ENCODE measurements at regions not wholly inside any gene's neighbourhood (a gene's known extent, or its start where the extent isn't known, plus 50 kb on each side); places are given as distances from the start of the nearest gene placed in this dataset.

DNA sequence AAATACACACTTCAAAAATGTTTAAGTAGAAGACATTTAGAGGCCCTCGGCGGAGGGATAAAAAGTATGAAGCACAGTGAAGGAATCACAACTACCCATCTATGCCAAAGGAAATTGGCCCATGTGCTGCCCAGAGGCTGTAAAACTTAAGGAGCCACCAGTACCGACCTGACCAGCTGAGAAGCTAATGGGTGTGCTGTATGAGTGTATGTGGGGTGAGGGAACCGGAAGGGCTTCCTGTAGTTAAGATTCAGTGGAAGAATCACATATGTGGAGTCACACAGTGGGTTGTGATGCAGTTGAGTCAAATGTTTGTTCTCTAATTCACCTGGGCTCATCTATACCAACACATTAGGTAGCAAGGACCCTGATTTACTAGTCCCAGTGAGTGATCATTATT lies 516.0 kb upstream of the IL12A start:
- TF ChIP-seq EP300 (IDR thresholded peaks at IDR 0.05), result no peak
- TF ChIP-seq, protein P1, sequence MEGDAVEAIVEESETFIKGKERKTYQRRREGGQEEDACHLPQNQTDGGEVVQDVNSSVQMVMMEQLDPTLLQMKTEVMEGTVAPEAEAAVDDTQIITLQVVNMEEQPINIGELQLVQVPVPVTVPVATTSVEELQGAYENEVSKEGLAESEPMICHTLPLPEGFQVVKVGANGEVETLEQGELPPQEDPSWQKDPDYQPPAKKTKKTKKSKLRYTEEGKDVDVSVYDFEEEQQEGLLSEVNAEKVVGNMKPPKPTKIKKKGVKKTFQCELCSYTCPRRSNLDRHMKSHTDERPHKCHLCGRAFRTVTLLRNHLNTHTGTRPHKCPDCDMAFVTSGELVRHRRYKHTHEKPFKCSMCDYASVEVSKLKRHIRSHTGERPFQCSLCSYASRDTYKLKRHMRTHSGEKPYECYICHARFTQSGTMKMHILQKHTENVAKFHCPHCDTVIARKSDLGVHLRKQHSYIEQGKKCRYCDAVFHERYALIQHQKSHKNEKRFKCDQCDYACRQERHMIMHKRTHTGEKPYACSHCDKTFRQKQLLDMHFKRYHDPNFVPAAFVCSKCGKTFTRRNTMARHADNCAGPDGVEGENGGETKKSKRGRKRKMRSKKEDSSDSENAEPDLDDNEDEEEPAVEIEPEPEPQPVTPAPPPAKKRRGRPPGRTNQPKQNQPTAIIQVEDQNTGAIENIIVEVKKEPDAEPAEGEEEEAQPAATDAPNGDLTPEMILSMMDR (IDR thresholded peaks at IDR 0.05), result no peak

All from gastroesophageal sphincter (tissue), 3 donors.